NCI-H2081 treated with DMSO at 0.1 percent for 48 hours (cell line): ENCODE measurements at regions not wholly inside any gene's neighbourhood (a gene's known extent, or its start where the extent isn't known, plus 50 kb on each side); places are given as distances from the start of the nearest gene placed in this dataset.

Source experiments
- DNase-seq: peaks from one replicate; lab custom pipeline; 2025; lab: John Stamatoyannopoulos, UW

- DNase-seq, result no peak
These were observed 1234.7 kb upstream of the GJE1 start for GRCh38 chr6:140897804-140898573.

- no peak for DNase-seq
These were observed 1235.4 kb upstream of the GJE1 start for GRCh38 chr6:140897349-140897748.

GRCh38 chr6:140893432-140893831 is 1239.3 kb upstream of the GJE1 start:
- no peak for DNase-seq

GRCh38 chr6:140879946-140880345 is 1252.8 kb upstream of the GJE1 start:
- DNase-seq, result no peak

- DNase-seq, result no peak
These were observed 1258.7 kb upstream of the GJE1 start for GRCh38 chr6:140874066-140874465.

GRCh38 chr6:140872885-140873284 is 1259.8 kb upstream of the GJE1 start:
- DNase-seq, result no peak

- no peak for DNase-seq
These were observed 1260.8 kb upstream of the GJE1 start for GRCh38 chr6:140871911-140872310.

GRCh38 chr6:140867336-140867735 is 1265.4 kb upstream of the GJE1 start:
- DNase-seq, result no peak

- no peak for DNase-seq
These were observed 1274.2 kb upstream of the GJE1 start for GRCh38 chr6:140858381-140858971.

- no peak for DNase-seq
These were observed 1274.9 kb upstream of the GJE1 start for GRCh38 chr6:140857739-140858380.

GRCh38 chr6:140855520-140855919 is 1277.2 kb upstream of the GJE1 start:
- DNase-seq, result no peak

- no peak for DNase-seq
These were observed 1278.4 kb upstream of the GJE1 start for GRCh38 chr6:140854318-140854717.

- DNase-seq, result no peak
These were observed 1282.3 kb upstream of the GJE1 start for GRCh38 chr6:140850438-140850837.

- DNase-seq, result no peak
These were observed 1283.3 kb upstream of the GJE1 start for GRCh38 chr6:140849456-140849855.

GRCh38 chr6:140847262-140847645 is 1285.5 kb upstream of the GJE1 start:
- no peak for DNase-seq

GRCh38 chr6:140846503-140847261 is 1286.0 kb upstream of the GJE1 start:
- DNase-seq, result no peak

GRCh38 chr6:140845701-140846100 is 1287.0 kb upstream of the GJE1 start:
- DNase-seq, result no peak

GRCh38 chr6:140844167-140844566 is 1288.6 kb upstream of the GJE1 start:
- no peak for DNase-seq

GRCh38 chr6:140833408-140833807 is 1299.3 kb upstream of the GJE1 start:
- DNase-seq, result no peak

GRCh38 chr6:140830666-140831065 is 1302.1 kb upstream of the GJE1 start:
- no peak for DNase-seq

GRCh38 chr6:140828856-140829255 is 1303.9 kb upstream of the GJE1 start:
- no peak for DNase-seq

GRCh38 chr6:140827593-140827992 is 1305.1 kb upstream of the GJE1 start:
- no peak for DNase-seq

GRCh38 chr6:140825731-140826130 is 1307.0 kb upstream of the GJE1 start:
- no peak for DNase-seq
